HG02981 (cell line): ENCODE measurements at regions not wholly inside any gene's neighbourhood (a gene's known extent, or its start where the extent isn't known, plus 50 kb on each side); places are given as distances from the start of the nearest gene placed in this dataset.
A peak's percentile ranks its signal among the peaks of the same experiment; 100 is the strongest.
"Not testable (repeated sequence)": the region's sequence is repeated elsewhere in the genome, so short reads cannot be mapped to it uniquely, and the experiment has no call there.

Source experiments
- ATAC-seq: cut with Tn5 transposase; IDR thresholded peaks from one replicate; pipeline ENCODE4 v1.9.1; 2021; ENCODE audit warnings: mild to moderate bottlenecking, moderate library complexity; ENCODE audit not compliant: unreplicated experiment

DNA sequence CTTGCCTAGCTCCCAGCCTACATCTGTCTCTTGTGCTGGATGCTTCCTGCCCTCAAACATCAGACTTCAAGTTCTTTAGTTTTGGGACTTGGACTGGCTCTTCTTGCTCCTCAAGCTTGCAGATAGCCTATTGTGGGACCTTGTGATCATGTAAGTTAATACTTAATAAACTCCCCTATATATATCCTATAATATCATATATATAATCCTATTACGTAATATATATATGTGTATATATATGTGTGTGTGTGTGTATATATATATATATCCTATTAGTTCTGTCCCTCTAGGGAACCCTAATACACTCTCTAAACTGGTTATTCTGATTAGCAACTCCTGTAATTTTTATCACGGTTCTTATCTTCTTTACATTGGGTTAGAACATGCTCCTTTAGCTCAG, 274.9 kb upstream of the USP25 start:
- not testable (repeated sequence) for ATAC-seq

- ATAC-seq: no peak
These were observed 273.8 kb upstream of the USP25 start for GRCh38 chr21:15455819-15456462.

GRCh38 chr21:15457965-15458364, 271.8 kb upstream of the USP25 start:
- no peak for ATAC-seq

DNA sequence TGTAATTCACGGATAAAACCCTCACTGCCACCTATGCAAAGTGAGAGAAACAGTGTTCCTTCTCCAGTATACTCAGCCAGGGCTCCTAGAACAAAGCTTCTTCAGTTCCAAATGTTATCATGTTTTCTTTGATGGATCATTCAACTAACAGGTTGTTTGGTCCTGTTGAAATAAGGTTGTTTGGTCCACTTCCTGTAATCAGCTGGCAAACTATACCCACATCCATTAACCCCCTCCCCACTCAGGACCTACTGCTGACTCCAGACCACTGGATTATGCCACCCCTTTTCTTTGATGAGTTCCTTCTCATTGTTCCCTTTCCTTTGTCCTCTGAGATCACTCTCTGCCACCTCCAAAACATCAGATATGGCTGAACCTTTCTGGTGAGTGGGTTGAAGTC, 267.7 kb upstream of the USP25 start:
- ATAC-seq: no peak

DNA sequence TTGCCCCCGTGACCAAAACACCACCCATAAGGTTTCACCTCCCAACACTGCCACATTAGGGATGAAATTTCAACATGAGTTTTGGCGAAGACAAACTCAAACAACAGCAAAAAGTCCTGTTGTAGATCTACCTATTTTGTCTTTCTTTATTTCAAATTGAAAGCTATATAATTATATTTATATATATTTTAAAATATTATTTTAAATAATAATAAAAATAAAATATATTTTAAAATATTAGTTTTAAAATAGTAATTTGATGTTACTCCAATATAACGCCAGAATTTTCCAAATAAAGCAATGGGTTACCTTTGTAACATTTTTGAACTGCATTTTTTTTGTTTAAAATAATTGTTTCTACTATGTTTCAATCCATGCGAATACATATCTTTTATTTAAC, 263.5 kb upstream of the USP25 start:
- ATAC-seq: no peak

- no peak for ATAC-seq
These were observed 261.4 kb upstream of the USP25 start for GRCh38 chr21:15468368-15468767.

- ATAC-seq: no peak
These were observed 257.4 kb upstream of the USP25 start for GRCh38 chr21:15472108-15473040.

DNA sequence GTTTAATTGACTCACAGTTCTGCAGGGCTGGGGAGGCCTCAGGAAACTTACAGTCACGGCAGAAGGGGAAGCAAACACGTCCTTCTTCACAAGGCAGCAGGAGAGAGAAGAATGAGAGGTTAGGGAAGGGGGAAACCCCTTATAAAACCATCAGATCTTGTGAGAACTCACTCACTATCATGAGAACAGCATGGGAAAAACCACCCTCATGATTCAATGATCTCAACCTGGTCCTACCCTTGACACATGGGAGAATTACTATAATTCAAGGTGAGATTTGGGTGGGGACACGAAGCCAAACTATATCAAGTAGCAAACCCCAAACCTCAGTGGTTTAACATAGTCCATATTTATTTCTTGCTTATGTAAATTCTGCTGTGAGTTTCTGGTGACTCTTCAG, 252.0 kb upstream of the USP25 start:
- not testable (repeated sequence) for ATAC-seq

GRCh38 chr21:15480160-15480559, 249.6 kb upstream of the USP25 start:
- ATAC-seq: no peak

DNA sequence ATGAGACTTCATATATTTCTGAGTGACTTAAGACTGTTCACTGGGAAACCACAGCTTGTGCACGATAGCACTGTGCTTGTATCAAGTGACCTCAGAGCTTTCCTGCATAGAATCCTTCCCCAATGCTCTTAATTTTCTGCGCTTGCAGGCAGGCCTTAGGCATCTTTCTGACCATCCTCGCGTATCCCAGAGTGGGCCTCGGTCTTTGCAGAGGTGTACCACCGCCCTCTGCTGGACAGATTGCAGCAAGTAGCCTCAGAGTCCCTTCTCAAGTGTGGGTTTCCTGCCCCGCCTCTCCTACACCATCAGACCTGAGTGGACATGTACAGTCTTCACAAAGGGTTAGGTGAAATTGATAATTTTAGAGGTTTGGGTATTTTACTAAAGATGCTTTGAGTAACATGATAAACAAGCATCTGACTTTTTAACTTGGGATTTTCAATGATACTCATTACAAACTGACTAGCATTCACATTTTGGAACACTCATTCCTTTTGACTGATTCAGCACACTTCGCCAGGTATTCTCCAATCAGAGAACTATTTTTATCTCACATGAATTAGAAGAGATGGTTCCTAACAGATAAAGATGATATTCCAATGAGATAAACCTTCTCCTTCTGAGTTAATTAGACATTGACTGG, 246.5 kb upstream of the USP25 start:
- peak; percentile 98 for ATAC-seq

- ATAC-seq: no peak
These were observed 243.2 kb upstream of the USP25 start for GRCh38 chr21:15486460-15487195.

DNA sequence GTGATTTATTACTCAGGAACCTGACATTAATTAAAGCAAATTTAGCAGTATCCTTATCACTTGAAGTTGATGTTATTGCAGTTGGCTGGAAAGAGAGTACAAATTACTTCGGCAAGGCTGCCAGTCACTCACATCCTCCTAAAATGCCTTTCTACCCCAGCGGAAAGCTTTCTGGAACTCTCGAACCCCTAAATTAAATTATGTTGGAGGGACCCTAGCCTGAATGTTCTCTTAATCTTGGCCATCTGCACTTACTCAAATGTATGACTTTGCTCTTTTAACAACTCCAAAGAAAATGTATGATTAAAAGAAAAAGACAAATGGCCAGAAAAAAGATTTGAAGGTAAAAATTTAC, 242.6 kb upstream of the USP25 start:
- no peak for ATAC-seq

DNA sequence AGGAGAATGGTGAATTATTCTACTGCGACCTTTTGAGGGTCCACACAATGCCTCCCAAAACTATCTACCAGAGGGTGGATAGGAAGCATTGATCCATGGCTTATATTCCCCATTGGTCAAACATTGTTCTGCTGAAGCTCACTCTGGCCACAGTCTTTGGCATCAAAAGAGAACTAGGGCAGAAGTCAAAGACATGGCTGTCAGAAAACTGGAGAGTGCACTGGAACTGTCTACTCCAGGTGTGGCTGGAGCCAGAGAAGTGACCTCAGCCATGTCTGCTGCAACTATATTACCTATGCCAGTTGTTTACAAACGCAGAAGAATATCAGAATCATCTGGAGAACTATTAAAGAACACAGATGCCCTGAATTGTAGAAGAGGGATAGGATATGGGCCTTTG, 238.7 kb upstream of the USP25 start:
- no peak for ATAC-seq

GRCh38 chr21:15493646-15494045, 236.1 kb upstream of the USP25 start:
- ATAC-seq: no peak

- no peak for ATAC-seq
These were observed 235.3 kb upstream of the USP25 start for GRCh38 chr21:15494481-15494880.

DNA sequence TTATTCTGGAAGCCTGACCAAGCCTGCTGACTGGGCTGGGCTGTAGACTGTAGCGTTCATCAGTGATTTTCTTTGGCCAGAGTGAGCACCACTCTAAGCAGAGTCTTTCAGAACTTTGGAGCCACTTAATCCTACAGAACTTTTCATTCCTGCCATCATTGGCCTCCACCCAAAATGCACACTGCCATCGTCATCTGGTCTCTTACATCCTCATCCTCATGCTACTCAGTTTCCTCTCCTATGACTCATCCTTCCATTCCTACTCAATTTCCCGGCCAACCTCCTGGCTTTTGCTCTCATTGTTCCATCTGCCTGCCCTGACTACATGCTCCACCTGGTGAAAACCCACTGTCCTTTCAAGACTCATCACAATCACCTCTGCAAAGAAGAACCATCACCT, 233.8 kb upstream of the USP25 start:
- ATAC-seq: no peak

DNA sequence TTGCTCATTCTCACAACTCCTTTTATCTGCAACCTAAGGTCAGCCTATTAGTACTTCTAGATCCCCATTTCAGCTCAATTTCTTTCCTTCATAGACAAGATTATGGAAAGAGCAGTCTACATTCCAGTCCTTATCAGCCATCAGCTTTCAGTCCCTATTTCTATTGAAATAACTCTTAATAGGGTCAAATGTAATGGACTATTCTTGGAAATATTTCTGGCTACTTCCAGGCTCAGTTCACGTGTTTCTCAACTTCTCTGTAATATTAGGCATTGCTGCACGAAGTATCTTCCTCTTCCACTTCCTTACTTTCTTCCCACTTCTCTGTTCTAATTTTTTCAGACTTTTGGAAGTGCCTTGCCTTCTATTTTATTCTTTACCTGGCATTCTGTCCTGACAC, 232.9 kb upstream of the USP25 start:
- no peak for ATAC-seq

GRCh38 chr21:15498455-15498854, 231.3 kb upstream of the USP25 start:
- no peak for ATAC-seq

DNA sequence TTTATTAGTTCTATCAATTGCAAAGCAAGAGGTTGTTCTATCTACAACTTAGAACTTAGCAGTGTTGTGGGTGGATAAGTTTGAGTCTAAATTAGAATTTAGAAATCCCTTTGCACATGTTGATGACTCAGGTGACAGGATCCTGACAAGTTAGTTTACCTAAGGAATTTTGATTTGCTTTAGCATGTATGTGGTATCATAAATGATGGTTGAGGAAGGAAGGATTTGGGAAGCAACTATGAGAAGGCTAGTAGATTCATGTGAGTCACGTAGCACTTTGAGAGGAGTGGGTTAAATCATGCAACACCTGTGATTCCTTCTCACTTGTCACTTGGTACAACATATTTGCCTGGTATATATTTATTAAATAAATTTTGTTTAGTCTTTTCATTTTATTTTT, 223.7 kb upstream of the USP25 start:
- no peak for ATAC-seq

GRCh38 chr21:15508554-15508953, 221.2 kb upstream of the USP25 start:
- no peak for ATAC-seq
